ENCODE measurements at regions not wholly inside any gene's neighbourhood (a gene's known extent, or its start where the extent isn't known, plus 50 kb on each side); places are given as distances from the start of the nearest gene placed in this dataset.

DNA sequence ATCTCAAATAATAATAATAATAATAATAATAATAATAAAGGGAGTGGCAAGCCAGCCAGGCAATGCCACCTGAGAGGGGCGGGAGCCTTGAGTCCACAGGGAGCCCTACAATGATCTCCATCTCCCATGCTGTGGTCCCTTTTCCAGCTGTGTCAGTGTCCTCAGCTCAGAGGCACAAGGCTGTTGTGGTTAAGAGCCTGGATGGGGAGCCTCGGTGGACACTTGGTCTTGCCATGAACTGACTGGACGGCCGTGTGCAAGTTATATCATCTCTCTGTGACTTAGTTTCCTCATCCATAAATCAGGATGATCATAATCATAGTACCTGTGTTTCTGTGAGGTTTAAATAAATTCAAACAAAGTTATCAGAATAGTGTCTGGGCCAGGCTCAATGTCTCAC lies 127.8 kb upstream of the TIAM1 start (continued):
- TF ChIP-seq, protein P1, sequence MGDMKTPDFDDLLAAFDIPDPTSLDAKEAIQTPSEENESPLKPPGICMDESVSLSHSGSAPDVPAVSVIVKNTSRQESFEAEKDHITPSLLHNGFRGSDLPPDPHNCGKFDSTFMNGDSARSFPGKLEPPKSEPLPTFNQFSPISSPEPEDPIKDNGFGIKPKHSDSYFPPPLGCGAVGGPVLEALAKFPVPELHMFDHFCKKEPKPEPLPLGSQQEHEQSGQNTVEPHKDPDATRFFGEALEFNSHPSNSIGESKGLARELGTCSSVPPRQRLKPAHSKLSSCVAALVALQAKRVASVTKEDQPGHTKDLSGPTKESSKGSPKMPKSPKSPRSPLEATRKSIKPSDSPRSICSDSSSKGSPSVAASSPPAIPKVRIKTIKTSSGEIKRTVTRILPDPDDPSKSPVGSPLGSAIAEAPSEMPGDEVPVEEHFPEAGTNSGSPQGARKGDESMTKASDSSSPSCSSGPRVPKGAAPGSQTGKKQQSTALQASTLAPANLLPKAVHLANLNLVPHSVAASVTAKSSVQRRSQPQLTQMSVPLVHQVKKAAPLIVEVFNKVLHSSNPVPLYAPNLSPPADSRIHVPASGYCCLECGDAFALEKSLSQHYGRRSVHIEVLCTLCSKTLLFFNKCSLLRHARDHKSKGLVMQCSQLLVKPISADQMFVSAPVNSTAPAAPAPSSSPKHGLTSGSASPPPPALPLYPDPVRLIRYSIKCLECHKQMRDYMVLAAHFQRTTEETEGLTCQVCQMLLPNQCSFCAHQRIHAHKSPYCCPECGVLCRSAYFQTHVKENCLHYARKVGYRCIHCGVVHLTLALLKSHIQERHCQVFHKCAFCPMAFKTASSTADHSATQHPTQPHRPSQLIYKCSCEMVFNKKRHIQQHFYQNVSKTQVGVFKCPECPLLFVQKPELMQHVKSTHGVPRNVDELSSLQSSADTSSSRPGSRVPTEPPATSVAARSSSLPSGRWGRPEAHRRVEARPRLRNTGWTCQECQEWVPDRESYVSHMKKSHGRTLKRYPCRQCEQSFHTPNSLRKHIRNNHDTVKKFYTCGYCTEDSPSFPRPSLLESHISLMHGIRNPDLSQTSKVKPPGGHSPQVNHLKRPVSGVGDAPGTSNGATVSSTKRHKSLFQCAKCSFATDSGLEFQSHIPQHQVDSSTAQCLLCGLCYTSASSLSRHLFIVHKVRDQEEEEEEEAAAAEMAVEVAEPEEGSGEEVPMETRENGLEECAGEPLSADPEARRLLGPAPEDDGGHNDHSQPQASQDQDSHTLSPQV (IDR thresholded peaks at IDR 0.05) = no peak
- TF ChIP-seq CBX8 (IDR thresholded peaks at IDR 0.05; ENCODE audit: borderline replicate concordance, extremely low read depth, low read depth, low read length, poor library complexity, severe bottlenecking) (no peak), NEUROD1 (IDR thresholded peaks at IDR 0.05; ENCODE audit: borderline replicate concordance, low read depth, low read length, partially characterized antibody) (no peak), TOE1 (IDR thresholded peaks at IDR 0.05; ENCODE audit: borderline replicate concordance) (no peak), TOE1 (CRISPR knock-in tag; IDR thresholded peaks at IDR 0.05; ENCODE audit: borderline replicate concordance, low read depth) (no peak), ZNF165 (CRISPR knock-in tag; IDR thresholded peaks at IDR 0.05; ENCODE audit: borderline replicate concordance) (no peak), CBX2 (IDR thresholded peaks at IDR 0.05; ENCODE audit: insufficient read depth, low read length, poor library complexity, severe bottlenecking) (no peak)
- TF ChIP-seq, protein P2, sequence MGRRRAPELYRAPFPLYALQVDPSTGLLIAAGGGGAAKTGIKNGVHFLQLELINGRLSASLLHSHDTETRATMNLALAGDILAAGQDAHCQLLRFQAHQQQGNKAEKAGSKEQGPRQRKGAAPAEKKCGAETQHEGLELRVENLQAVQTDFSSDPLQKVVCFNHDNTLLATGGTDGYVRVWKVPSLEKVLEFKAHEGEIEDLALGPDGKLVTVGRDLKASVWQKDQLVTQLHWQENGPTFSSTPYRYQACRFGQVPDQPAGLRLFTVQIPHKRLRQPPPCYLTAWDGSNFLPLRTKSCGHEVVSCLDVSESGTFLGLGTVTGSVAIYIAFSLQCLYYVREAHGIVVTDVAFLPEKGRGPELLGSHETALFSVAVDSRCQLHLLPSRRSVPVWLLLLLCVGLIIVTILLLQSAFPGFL (CRISPR knock-in tag; IDR thresholded peaks at IDR 0.05) = no peak
- TF ChIP-seq, protein P3, sequence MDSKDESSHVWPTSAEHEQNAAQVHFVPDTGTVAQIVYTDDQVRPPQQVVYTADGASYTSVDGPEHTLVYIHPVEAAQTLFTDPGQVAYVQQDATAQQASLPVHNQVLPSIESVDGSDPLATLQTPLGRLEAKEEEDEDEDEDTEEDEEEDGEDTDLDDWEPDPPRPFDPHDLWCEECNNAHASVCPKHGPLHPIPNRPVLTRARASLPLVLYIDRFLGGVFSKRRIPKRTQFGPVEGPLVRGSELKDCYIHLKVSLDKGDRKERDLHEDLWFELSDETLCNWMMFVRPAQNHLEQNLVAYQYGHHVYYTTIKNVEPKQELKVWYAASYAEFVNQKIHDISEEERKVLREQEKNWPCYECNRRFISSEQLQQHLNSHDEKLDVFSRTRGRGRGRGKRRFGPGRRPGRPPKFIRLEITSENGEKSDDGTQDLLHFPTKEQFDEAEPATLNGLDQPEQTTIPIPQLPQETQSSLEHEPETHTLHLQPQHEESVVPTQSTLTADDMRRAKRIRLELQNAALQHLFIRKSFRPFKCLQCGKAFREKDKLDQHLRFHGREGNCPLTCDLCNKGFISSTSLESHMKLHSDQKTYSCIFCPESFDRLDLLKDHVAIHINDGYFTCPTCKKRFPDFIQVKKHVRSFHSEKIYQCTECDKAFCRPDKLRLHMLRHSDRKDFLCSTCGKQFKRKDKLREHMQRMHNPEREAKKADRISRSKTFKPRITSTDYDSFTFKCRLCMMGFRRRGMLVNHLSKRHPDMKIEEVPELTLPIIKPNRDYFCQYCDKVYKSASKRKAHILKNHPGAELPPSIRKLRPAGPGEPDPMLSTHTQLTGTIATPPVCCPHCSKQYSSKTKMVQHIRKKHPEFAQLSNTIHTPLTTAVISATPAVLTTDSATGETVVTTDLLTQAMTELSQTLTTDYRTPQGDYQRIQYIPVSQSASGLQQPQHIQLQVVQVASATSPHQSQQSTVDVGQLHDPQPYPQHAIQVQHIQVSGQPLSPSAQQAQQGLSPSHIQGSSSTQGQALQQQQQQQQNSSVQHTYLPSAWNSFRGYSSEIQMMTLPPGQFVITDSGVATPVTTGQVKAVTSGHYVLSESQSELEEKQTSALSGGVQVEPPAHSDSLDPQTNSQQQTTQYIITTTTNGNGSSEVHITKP (IDR thresholded peaks at IDR 0.05; ENCODE audit: partially characterized antibody) = no peak
